Parathyroid adenoma (tissue), 2 donors: ENCODE measurements at regions not wholly inside any gene's neighbourhood (a gene's known extent, or its start where the extent isn't known, plus 50 kb on each side); places are given as distances from the start of the nearest gene placed in this dataset.

ENCODE experiments used
- H2AFZ ChIP-seq: fragments of 300-600 bp; sonication (generic); one replicate; pipeline ENCODE4 v1.7.0; 2017; ENCODE audit warnings: antibody characterized with exemption, mild to moderate bottlenecking
- H3K27ac ChIP-seq: fragments of 300-600 bp; sonication (generic); one replicate; pipeline ENCODE4 v1.7.0; 2017
- H3K27me3 ChIP-seq: fragments of 300-600 bp; sonication (generic); one replicate; pipeline ENCODE4 v1.7.0; 2017; ENCODE audit warnings: low read length; ENCODE audit not compliant: control insufficient read depth, insufficient read depth
- H3K36me3 ChIP-seq: fragments of 300-600 bp; sonication (generic); one replicate; pipeline ENCODE4 v1.7.0; 2017; ENCODE audit warnings: low read length; ENCODE audit not compliant: control insufficient read depth, insufficient read depth
- H3K4me1 ChIP-seq: fragments of 300-600 bp; sonication (generic); one replicate; pipeline ENCODE4 v1.7.0; 2017; ENCODE audit warnings: control low read depth
- H3K4me2 ChIP-seq: fragments of 300-600 bp; sonication (generic); one replicate; pipeline ENCODE4 v1.7.0; 2017; ENCODE audit warnings: low read length
- H3K4me3 ChIP-seq: fragments of 300-600 bp; sonication (generic); one replicate; pipeline ENCODE4 v1.7.0; 2017; ENCODE audit warnings: low read depth, low read length
- H3K79me2 ChIP-seq: fragments of 300-600 bp; sonication (generic); one replicate; pipeline ENCODE4 v1.7.0; 2017; ENCODE audit warnings: control low read depth
- H3K9ac ChIP-seq: fragments of 300-600 bp; sonication (generic); one replicate; pipeline ENCODE4 v1.7.0; 2017; ENCODE audit warnings: mild to moderate bottlenecking
- H3K9me3 ChIP-seq: fragments of 300-600 bp; sonication (generic); one replicate; pipeline ENCODE4 v1.7.0; 2017; ENCODE audit warnings: low read length; ENCODE audit not compliant: control insufficient read depth
- CTCF ChIP-seq: fragments of 300-600 bp; sonication (generic); IDR thresholded peaks from one replicate; pipeline ENCODE4 v1.7.0; 2017; ENCODE audit warnings: antibody characterized with exemption, mild to moderate bottlenecking
- donor health status: primary hyperparathyroidism.

- H3K4me1 ChIP-seq: no peaks in the 10 kb centered on the region
- no peaks in the 10 kb centered on the region for H3K9me3 ChIP-seq
- TF ChIP-seq CTCF: no peak
- H2AFZ ChIP-seq: no peak overlapping the region
- H3K79me2 ChIP-seq: no peaks in the 10 kb centered on the region
- H3K4me3 ChIP-seq: no peak overlapping the region
- H3K27ac ChIP-seq: no peak overlapping the region
- no peaks in the 10 kb centered on the region for H3K36me3 ChIP-seq
- no peak overlapping the region for H3K4me2 ChIP-seq
- H3K27me3 ChIP-seq: no peaks in the 10 kb centered on the region
- no peak overlapping the region for H3K9ac ChIP-seq
These were observed 75.0 kb downstream of the NR2F1 start for GRCh38 chr5:93658044-93658443.

GRCh38 chr5:93654676-93655075 lies 71.7 kb downstream of the NR2F1 start:
- Histone ChIP-seq H3K27me3 (no peaks in the 10 kb centered on the region), H3K36me3 (no peaks in the 10 kb centered on the region), H3K79me2 (no peaks in the 10 kb centered on the region), H3K27ac (no peak overlapping the region), H3K9ac (no peak overlapping the region), H2AFZ (no peak overlapping the region), H3K9me3 (no peaks in the 10 kb centered on the region), H3K4me2 (no peak overlapping the region), H3K4me3 (no peak overlapping the region), H3K4me1 (no peaks in the 10 kb centered on the region)
- no peak for TF ChIP-seq CTCF

- no peak for TF ChIP-seq CTCF
- no peaks in the 10 kb centered on the region for H3K9me3 ChIP-seq
- no peak overlapping the region for H3K4me3 ChIP-seq
- H3K4me1 ChIP-seq: no peaks in the 10 kb centered on the region
- H3K27ac ChIP-seq: no peak overlapping the region
- no peaks in the 10 kb centered on the region for H3K27me3 ChIP-seq
- no peak overlapping the region for H2AFZ ChIP-seq
- no peaks in the 10 kb centered on the region for H3K79me2 ChIP-seq
- no peaks in the 10 kb centered on the region for H3K36me3 ChIP-seq
- H3K4me2 ChIP-seq: no peak overlapping the region
- no peak overlapping the region for H3K9ac ChIP-seq
These were observed 70.7 kb downstream of the NR2F1 start for GRCh38 chr5:93653716-93654115.

GRCh38 chr5:93649234-93649900 lies 66.3 kb downstream of the NR2F1 start:
- H3K36me3 ChIP-seq: no peaks in the 10 kb centered on the region

More at GRCh38 chr5:93649234-93649900, 66.3 kb downstream of the NR2F1 start:
- H3K27me3 ChIP-seq: no peaks in the 10 kb centered on the region
- no peaks in the 10 kb centered on the region for H3K9me3 ChIP-seq
- no peak overlapping the region for H3K4me2 ChIP-seq
- no peak overlapping the region for H3K27ac ChIP-seq
- H2AFZ ChIP-seq: no peak overlapping the region
- no peaks in the 10 kb centered on the region for H3K4me1 ChIP-seq
- no peak for TF ChIP-seq CTCF
- no peak overlapping the region for H3K9ac ChIP-seq
- H3K4me3 ChIP-seq: no peak overlapping the region
- no peaks in the 10 kb centered on the region for H3K79me2 ChIP-seq
